ENCODE measurements at regions not wholly inside any gene's neighbourhood (a gene's known extent, or its start where the extent isn't known, plus 50 kb on each side); places are given as distances from the start of the nearest gene placed in this dataset.

- DNase-seq (ENCODE audit: low read depth), result no peak
- H3K4me3 ChIP-seq (ENCODE audit: low read depth, low read length), result no peak overlapping the region
- TF ChIP-seq MYC (IDR thresholded peaks at IDR 0.05; ENCODE audit: low read depth, low read length) (no peak), POLR2A (IDR thresholded peaks at IDR 0.05; ENCODE audit: extremely low read depth, insufficient read length) (no peak), MAX (IDR thresholded peaks at IDR 0.05; ENCODE audit: low read depth, low read length) (no peak), CTCF (IDR thresholded peaks at IDR 0.05; ENCODE audit: low read depth, low read length) (no peak)
These were observed 93.0 kb upstream of the PELI1 start for GRCh38 chr2:64237266-64237665.

DNA sequence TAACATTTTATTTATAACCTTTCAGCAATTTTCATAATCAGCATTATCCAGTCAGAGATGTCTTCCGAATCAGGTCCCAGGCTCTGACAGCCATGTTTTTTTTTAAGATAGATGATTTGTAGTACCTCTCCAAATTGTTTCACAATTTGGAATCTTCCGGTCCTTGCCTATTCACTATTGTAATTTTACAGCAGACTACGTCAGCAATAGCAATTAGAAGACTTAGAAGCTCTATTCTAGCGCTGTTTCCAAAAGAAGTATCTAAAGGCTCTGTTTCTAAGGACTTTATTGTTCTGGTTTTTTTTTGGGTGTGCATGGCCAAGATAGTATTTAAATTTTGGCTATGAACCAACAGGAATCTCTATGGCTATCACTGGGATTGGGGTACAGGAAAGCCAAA, 94.6 kb upstream of the PELI1 start:
- H3K4me3 ChIP-seq (ENCODE audit: low read depth, low read length), result no peak overlapping the region
- no peak for TF ChIP-seq POLR2A (IDR thresholded peaks at IDR 0.05; ENCODE audit: extremely low read depth, insufficient read length)
- no peak for TF ChIP-seq MYC (IDR thresholded peaks at IDR 0.05; ENCODE audit: low read depth, low read length)
- no peak for TF ChIP-seq CTCF (IDR thresholded peaks at IDR 0.05; ENCODE audit: low read depth, low read length)
- no peak for DNase-seq (ENCODE audit: low read depth)

- no peak overlapping the region for H3K4me3 ChIP-seq (ENCODE audit: low read depth, low read length)
- DNase-seq (ENCODE audit: low read depth), result no peak
- TF ChIP-seq POLR2A (IDR thresholded peaks at IDR 0.05; ENCODE audit: extremely low read depth, insufficient read length) (no peak), MAX (IDR thresholded peaks at IDR 0.05; ENCODE audit: low read depth, low read length) (no peak), MYC (IDR thresholded peaks at IDR 0.05; ENCODE audit: low read depth, low read length) (no peak), CTCF (IDR thresholded peaks at IDR 0.05; ENCODE audit: low read depth, low read length) (no peak)
These were observed 99.1 kb upstream of the PELI1 start for GRCh38 chr2:64243081-64244036.

DNA sequence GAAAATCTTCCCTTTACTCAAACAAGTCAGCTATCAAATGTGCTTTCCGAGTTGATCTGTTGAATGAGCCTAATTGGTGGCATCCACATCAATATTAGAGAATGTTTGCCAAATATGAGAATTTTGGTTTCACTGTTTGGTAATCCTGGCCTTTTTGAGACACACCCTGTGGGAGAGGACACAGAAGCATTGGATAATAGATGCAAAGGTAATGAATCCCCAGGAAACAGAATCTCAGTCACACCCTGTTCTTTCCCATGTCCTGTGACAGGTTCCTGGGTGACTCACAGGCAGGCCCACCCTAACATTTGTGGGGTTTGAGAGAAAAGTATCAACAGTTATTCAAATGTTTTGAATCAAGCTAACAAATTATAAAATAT, 99.8 kb upstream of the PELI1 start:
- no peak for TF ChIP-seq MAX (IDR thresholded peaks at IDR 0.05; ENCODE audit: low read depth, low read length)
- TF ChIP-seq POLR2A (IDR thresholded peaks at IDR 0.05; ENCODE audit: extremely low read depth, insufficient read length), result no peak
- no peak for TF ChIP-seq MYC (IDR thresholded peaks at IDR 0.05; ENCODE audit: low read depth, low read length)
- no peak for DNase-seq (ENCODE audit: low read depth)
- H3K4me3 ChIP-seq (ENCODE audit: low read depth, low read length), result no peak overlapping the region

DNA sequence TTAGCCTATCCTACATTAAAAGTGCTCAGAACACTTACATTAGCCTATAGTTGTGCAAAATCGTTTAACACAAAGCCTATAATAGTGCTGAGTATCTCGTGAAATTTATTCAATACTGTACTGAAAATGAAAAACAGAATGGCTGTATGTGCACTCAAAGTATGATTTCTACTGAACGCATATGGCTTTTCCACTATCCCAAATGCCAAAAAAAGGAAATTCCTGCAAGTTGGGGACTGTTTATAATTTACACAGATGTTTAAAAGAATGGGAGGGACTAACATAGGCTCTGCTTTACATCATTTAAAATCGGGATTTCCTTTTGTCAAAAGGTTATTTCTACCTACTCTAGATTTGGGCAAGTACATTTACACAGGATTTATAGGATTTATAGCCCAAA, 101.4 kb upstream of the PELI1 start:
- DNase-seq (ENCODE audit: low read depth), result no peak
- H3K4me3 ChIP-seq (ENCODE audit: low read depth, low read length), result no peak overlapping the region
- TF ChIP-seq MYC (IDR thresholded peaks at IDR 0.05; ENCODE audit: low read depth, low read length), result no peak

- H3K4me3 ChIP-seq (ENCODE audit: low read depth, low read length), result no peak overlapping the region
- no peak for DNase-seq (ENCODE audit: low read depth)
- TF ChIP-seq POLR2A (IDR thresholded peaks at IDR 0.05; ENCODE audit: extremely low read depth, insufficient read length) (no peak), CTCF (IDR thresholded peaks at IDR 0.05; ENCODE audit: low read depth, low read length) (no peak), MYC (IDR thresholded peaks at IDR 0.05; ENCODE audit: low read depth, low read length) (no peak), MAX (IDR thresholded peaks at IDR 0.05; ENCODE audit: low read depth, low read length) (no peak)
These were observed 102.7 kb upstream of the PELI1 start for GRCh38 chr2:64246962-64247361.

- no peak overlapping the region for H3K4me3 ChIP-seq (ENCODE audit: low read depth, low read length)
- TF ChIP-seq MYC (IDR thresholded peaks at IDR 0.05; ENCODE audit: low read depth, low read length) (no peak), POLR2A (IDR thresholded peaks at IDR 0.05; ENCODE audit: extremely low read depth, insufficient read length) (no peak), MAX (IDR thresholded peaks at IDR 0.05; ENCODE audit: low read depth, low read length) (no peak), CTCF (IDR thresholded peaks at IDR 0.05; ENCODE audit: low read depth, low read length) (no peak)
- DNase-seq (ENCODE audit: low read depth), result no peak
These were observed 105.2 kb upstream of the PELI1 start for GRCh38 chr2:64249426-64249825.
